ENCODE measurements at regions not wholly inside any gene's neighbourhood (a gene's known extent, or its start where the extent isn't known, plus 50 kb on each side); places are given as distances from the start of the nearest gene placed in this dataset.

- TF ChIP-seq CTCF (IDR thresholded peaks at IDR 0.05) (no peak), KDM1A (IDR thresholded peaks at IDR 0.05; ENCODE audit: low read depth) (no peak), REST (IDR thresholded peaks at IDR 0.05) (no peak), HMGXB4 (CRISPR knock-in tag; IDR thresholded peaks at IDR 0.05; ENCODE audit: borderline replicate concordance) (no peak), HOXA7 (CRISPR knock-in tag; IDR thresholded peaks at IDR 0.05) (no peak), ESRRA (IDR thresholded peaks at IDR 0.05; ENCODE audit: borderline replicate concordance, low read length) (no peak), JUNB (IDR thresholded peaks at IDR 0.05) (no peak), POLR2A (IDR thresholded peaks at IDR 0.05; ENCODE audit: low read length) (no peak), MAX (IDR thresholded peaks at IDR 0.05) (no peak), NR3C1 (IDR thresholded peaks at IDR 0.05) (no peak)
These were observed 847.3 kb downstream of the JRKL start for GRCh38 chr11:97237151-97237550.

Measured in A549 (cell line).